Osteoblast (primary cell): ENCODE measurements at regions not wholly inside any gene's neighbourhood (a gene's known extent, or its start where the extent isn't known, plus 50 kb on each side); places are given as distances from the start of the nearest gene placed in this dataset.

Source experiments
- DNase-seq: peaks from one replicate; pipeline ENCODE4 v3.0.0; 2011; ENCODE audit warnings: low spot score, mixed read lengths; ENCODE audit not compliant: insufficient read length; ENCODE audit errors: missing footprints
- H2AFZ ChIP-seq: 2 replicates; pipeline ENCODE4 v1.6.0; 2011; ENCODE audit warnings: mild to moderate bottlenecking, low read length
- H3K27ac ChIP-seq: 2 replicates; pipeline ENCODE4 v1.5.1; 2011; ENCODE audit warnings: mild to moderate bottlenecking, low read depth, low read length, moderate library complexity
- H3K27me3 ChIP-seq: 2 replicates; pipeline ENCODE4 v1.6.0; 2012; ENCODE audit warnings: mild to moderate bottlenecking, control low read depth, inconsistent platforms, low read length, moderate library complexity; ENCODE audit not compliant: insufficient read depth
- H3K36me3 ChIP-seq: 2 replicates; pipeline ENCODE4 v1.5.1; 2011; ENCODE audit warnings: mild to moderate bottlenecking, low read length, control low read depth, moderate library complexity; ENCODE audit not compliant: insufficient read depth
- H3K4me1 ChIP-seq: 2 replicates; pipeline ENCODE4 v1.5.1; 2011; ENCODE audit warnings: mild to moderate bottlenecking, low read length, control low read depth, moderate library complexity; ENCODE audit not compliant: insufficient read depth
- H3K4me2 ChIP-seq: 2 replicates; pipeline ENCODE4 v1.6.0; 2011; ENCODE audit warnings: mild to moderate bottlenecking, low read length; ENCODE audit not compliant: insufficient read depth
- H3K4me3 ChIP-seq: fragments of 200-600 bp; sonication (generic); 3 replicates; pipeline ENCODE4 v1.5.1; 2012; ENCODE audit warnings: mild to moderate bottlenecking, low read length, inconsistent platforms; ENCODE audit not compliant: insufficient read depth
- H3K79me2 ChIP-seq: 2 replicates; pipeline ENCODE4 v1.6.0; 2012; ENCODE audit warnings: mild to moderate bottlenecking, low read length, control low read depth, inconsistent platforms; ENCODE audit not compliant: insufficient read depth
- H3K9me3 ChIP-seq: 2 replicates; pipeline ENCODE4 v1.5.1; 2011; ENCODE audit warnings: low read depth, low read length, control low read depth
- H4K20me1 ChIP-seq: 2 replicates; pipeline ENCODE4 v1.6.0; 2012; ENCODE audit warnings: mild to moderate bottlenecking, low read length, control low read depth; ENCODE audit not compliant: insufficient read depth
- TF ChIP-seq, protein P1 (sequence below): IDR thresholded peaks from 2 replicates; pipeline ENCODE4 v1.5.1; 2011; ENCODE audit warnings: mild to moderate bottlenecking, low read depth, low read length, moderate library complexity; ENCODE audit errors: extremely low read depth

DNA sequence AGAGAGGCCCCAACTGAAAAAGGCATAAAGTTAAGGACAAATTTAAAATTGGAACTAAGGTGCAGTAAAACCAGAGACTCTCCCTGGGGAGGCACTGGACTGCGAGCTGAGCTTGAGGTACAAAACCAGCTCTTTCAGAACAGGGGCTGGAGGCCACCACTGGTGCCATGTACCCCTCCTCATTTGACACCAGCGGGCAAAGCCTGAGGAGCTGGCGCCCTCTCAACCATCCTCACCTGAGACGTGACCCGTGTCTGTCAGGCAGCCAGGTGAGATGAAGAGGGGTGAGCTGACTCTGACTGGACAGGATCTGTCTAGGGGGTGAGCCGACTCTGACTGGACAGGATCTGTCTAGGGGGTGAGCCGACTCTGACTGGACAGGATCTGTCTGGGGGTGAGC lies 68.5 kb downstream of the TMEM18 start:
- Histone ChIP-seq H3K36me3 (no peaks in the 10 kb centered on the region), H3K4me1 (no peaks in the 10 kb centered on the region), H3K79me2 (no peaks in the 10 kb centered on the region), H3K4me2 (no peak overlapping the region), H3K4me3 (no peak overlapping the region), H3K27ac (no peak overlapping the region), H4K20me1 (no peaks in the 10 kb centered on the region), H3K9me3 (no peaks in the 10 kb centered on the region), H2AFZ (no peak overlapping the region), H3K27me3 (no peaks in the 10 kb centered on the region)
- TF ChIP-seq, protein P1, sequence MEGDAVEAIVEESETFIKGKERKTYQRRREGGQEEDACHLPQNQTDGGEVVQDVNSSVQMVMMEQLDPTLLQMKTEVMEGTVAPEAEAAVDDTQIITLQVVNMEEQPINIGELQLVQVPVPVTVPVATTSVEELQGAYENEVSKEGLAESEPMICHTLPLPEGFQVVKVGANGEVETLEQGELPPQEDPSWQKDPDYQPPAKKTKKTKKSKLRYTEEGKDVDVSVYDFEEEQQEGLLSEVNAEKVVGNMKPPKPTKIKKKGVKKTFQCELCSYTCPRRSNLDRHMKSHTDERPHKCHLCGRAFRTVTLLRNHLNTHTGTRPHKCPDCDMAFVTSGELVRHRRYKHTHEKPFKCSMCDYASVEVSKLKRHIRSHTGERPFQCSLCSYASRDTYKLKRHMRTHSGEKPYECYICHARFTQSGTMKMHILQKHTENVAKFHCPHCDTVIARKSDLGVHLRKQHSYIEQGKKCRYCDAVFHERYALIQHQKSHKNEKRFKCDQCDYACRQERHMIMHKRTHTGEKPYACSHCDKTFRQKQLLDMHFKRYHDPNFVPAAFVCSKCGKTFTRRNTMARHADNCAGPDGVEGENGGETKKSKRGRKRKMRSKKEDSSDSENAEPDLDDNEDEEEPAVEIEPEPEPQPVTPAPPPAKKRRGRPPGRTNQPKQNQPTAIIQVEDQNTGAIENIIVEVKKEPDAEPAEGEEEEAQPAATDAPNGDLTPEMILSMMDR: no peak
- DNase-seq: no peak

DNA sequence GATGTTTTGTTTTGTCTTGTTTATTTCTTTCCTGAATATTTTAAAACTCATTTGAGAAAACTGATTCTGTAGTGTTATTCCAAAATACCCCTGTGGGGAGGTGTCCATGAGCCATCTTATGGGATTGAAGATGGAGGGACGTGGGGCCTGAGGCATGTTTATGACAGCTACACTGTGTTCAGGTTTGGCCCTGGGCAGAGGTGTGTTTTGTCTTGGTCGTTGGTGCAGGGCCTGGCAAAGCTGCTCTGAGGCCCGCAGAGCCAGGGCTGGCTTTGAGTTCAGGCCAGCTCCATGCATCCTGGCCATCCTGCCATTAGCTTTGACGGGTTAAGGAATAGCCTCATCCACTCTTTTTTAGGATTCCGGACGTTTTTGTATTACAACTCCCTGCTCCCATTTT lies 68.9 kb downstream of the TMEM18 start:
- Histone ChIP-seq H4K20me1 (no peaks in the 10 kb centered on the region), H3K4me1 (no peaks in the 10 kb centered on the region), H3K27me3 (no peaks in the 10 kb centered on the region), H3K27ac (no peak overlapping the region), H3K36me3 (no peaks in the 10 kb centered on the region), H3K4me2 (no peak overlapping the region), H3K4me3 (no peak overlapping the region), H2AFZ (no peak overlapping the region), H3K79me2 (no peaks in the 10 kb centered on the region), H3K9me3 (no peaks in the 10 kb centered on the region)
- TF ChIP-seq, protein P1: no peak
- DNase-seq: no peak

DNA sequence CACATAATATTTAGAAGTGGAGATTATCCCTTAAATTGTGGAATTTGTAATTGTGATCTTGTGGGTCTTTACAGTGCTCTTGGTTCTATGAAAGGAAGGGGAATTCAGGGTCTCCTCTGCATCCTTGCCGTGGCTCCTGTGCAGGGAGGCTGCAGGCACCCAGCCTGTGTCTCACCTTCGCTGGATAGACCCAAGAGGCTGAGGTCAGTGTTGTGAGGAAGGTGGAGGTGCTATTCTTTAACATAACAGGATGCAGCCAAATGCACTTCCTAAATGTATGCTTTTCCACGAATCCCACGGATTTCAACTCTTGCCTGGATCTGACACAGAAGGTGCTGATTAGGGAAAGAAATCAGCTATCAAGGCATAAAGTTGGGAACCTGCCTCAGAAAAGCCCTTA lies 69.5 kb downstream of the TMEM18 start:
- no peaks in the 10 kb centered on the region for H3K4me1 ChIP-seq
- no peaks in the 10 kb centered on the region for H3K27me3 ChIP-seq
- H3K4me2 ChIP-seq: no peak overlapping the region
- TF ChIP-seq, protein P1: no peak
- H4K20me1 ChIP-seq: no peaks in the 10 kb centered on the region
- H3K27ac ChIP-seq: no peak overlapping the region
- no peaks in the 10 kb centered on the region for H3K79me2 ChIP-seq
- DNase-seq: no peak
- H2AFZ ChIP-seq: no peak overlapping the region
- no peak overlapping the region for H3K4me3 ChIP-seq
- H3K9me3 ChIP-seq: no peaks in the 10 kb centered on the region
- H3K36me3 ChIP-seq: no peaks in the 10 kb centered on the region

- Histone ChIP-seq H3K4me1 (no peaks in the 10 kb centered on the region), H3K36me3 (no peaks in the 10 kb centered on the region), H3K27ac (no peak overlapping the region), H3K79me2 (no peaks in the 10 kb centered on the region), H3K4me3 (no peak overlapping the region), H2AFZ (no peak overlapping the region), H3K27me3 (no peaks in the 10 kb centered on the region), H3K4me2 (no peak overlapping the region), H3K9me3 (no peaks in the 10 kb centered on the region), H4K20me1 (no peaks in the 10 kb centered on the region)
- TF ChIP-seq, protein P1: no peak
- DNase-seq: no peak
These were observed 70.0 kb downstream of the TMEM18 start for GRCh38 chr2:607172-607571.
